GM23248 (cell line): ENCODE measurements at regions not wholly inside any gene's neighbourhood (a gene's known extent, or its start where the extent isn't known, plus 50 kb on each side); places are given as distances from the start of the nearest gene placed in this dataset.

Experiments
- EZH2 ChIP-seq: fragments of 200-600 bp; sonication (generic); IDR thresholded peaks from 2 replicates; pipeline ENCODE4 v1.6.1; 2018; ENCODE audit warnings: antibody characterized with exemption, mild to moderate bottlenecking; ENCODE audit not compliant: insufficient read depth, poor library complexity, severe bottlenecking
- EZH2phosphoT487 ChIP-seq: fragments of 200-600 bp; sonication (generic); IDR thresholded peaks from 2 replicates; pipeline ENCODE4 v1.6.1; 2018; ENCODE audit warnings: antibody characterized with exemption, moderate library complexity, mild to moderate bottlenecking, low read depth; ENCODE audit not compliant: insufficient read depth

- TF ChIP-seq EZH2phosphoT487 (no peak), EZH2 (no peak)
These were observed 50.3 kb upstream of the PIP4K2A start for GRCh38 chr10:22764639-22765038.
